ENCODE measurements at regions not wholly inside any gene's neighbourhood (a gene's known extent, or its start where the extent isn't known, plus 50 kb on each side); places are given as distances from the start of the nearest gene placed in this dataset.
"Not testable (repeated sequence)": the region's sequence is repeated elsewhere in the genome, so short reads cannot be mapped to it uniquely, and the experiment has no call there.

DNA sequence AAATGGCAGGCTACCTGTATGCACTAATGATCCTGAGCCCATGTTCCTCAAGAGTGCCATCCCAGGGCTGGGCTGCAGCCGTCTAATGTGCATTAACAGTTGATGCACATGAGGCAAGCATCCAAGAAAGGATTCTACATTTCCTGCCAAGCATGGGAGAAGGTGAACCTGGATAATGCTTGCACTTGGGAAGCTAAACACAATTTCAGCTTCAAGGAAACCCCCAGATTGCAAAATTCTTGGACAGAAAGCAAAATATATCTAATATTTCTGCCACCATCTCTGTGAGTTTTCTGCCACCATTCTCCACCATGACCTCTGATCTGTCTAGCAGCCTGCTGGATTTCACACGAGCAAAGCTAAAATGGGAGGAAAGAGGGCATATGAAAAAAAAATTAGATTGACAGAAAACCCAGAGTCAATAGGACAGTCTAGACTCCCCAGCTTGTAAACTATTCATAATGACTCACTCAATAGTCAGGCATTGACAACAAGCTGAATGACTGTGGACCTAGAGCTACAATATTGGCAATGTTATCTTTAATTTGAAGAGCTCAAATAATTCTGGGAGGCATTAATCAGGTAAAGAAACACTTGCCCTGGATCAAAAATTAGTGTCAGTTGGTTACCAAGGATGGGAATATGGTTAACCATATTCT lies 91.9 kb upstream of the BCL2L14 start:
- no peak for DNase-seq (ENCODE audit: low read depth, low spot score)

- DNase-seq (ENCODE audit: low read depth, low spot score) = no peak
These were observed 90.6 kb upstream of the BCL2L14 start for GRCh38 chr12:11980115-11980514.

DNA sequence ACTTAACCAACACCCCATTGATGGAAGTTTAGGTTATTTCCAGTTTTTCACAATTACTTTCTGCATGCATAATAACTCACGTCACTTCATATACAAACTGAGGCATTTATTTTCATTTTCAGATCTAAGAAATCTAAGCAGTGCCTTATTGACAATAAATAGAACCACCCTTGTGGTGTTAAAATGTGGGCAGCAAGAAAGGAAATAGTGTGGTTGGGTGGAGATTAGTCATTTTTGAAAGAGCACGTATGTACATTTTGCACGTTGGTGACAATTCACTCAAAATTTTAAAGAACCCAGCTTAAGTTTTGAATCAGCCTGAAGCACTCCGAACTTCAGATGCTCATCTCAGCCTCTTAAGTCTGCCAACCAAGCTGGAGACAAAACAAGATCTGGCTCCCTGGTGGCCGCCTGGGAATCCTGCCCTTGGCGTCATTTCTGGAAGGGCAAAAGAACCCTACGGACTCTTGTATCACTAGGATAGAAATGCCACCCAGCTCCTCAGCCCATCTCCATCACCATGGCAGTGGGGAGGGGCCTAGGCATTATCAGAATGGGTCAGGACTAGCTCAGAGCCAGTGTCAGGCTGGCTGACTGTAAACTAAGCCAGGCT lies 89.5 kb upstream of the BCL2L14 start:
- DNase-seq (ENCODE audit: low read depth, low spot score) = no peak

DNA sequence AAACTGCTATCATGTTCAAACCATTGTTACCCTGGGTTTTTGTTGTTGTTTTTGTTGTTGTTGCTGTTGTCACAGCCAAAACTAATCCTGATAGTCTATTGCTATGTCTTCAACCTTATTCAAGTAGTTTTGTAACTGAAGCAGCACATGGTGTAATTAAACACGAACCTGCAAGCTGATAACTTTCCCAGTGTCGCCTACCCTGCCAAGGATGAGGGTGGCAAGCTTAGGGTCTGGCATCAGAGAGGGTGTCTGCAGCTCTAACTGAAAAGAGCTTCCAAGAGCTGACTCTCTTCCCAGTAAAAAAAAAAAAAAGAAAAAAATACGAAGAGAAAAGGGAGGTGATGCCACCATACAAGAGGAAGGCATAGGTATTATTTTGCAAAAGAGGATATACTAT lies 86.3 kb upstream of the BCL2L14 start:
- DNase-seq (ENCODE audit: low read depth, low spot score) = no peak

DNA sequence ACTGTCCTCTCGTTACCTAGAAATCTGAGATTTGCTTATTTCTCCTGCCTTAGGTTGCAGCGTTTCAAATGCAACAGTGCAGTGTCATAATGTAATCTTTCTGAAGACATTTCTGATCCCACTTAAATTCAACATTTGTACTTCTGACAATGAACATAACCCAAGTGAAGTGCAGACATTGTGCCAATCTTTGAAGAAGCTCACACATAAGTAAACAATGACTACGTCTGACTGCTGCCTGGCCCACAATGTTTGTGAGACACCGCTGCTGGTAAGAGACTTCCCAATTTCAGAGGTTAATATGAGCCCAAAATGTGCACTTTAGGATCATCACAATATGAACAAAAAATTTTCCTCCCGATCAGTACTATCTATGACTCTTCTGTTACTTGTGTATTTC lies 84.6 kb upstream of the BCL2L14 start:
- no peak for DNase-seq (ENCODE audit: low read depth, low spot score)

DNA sequence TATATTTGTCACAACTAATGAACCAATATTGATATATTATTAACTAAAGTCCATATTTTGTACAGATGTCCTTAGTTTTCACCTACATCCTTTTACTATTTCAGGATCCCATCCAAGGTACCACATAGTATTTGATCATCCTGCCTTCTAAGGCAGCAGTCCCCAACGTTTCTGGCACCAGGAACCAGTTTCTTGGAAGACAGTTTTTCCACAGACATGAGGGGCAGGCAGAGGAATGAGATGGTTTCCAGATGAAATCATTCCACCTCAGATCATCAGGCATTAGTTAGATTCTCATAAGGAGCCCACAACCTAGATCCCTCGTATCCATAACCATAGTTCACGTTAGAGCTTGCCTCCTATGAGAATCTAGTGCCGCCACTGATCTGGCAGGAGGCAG lies 82.8 kb upstream of the BCL2L14 start:
- DNase-seq (ENCODE audit: low read depth, low spot score) = no peak

GRCh38 chr12:11991604-11992003 lies 79.1 kb upstream of the BCL2L14 start:
- no peak for DNase-seq (ENCODE audit: low read depth, low spot score)

DNA sequence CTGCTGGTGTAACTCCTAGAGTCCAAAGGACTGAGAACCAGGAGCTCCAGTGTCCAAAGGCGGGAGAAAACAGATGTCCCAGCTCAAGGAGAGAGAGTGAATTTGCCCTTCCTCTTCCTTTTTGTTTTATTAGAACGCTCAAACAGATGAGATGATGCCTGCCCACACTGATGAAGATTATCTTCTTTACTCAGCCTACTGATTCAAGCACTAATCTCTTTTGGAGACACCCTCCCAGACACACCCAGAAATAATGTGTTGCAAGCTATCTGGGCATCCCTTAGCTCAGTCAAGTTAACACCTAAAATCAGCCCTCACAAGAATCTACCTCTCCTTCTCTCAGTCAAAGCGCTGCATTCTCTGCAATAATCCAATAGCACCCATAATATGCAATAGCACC lies 78.2 kb upstream of the BCL2L14 start:
- no peak for DNase-seq (ENCODE audit: low read depth, low spot score)

DNA sequence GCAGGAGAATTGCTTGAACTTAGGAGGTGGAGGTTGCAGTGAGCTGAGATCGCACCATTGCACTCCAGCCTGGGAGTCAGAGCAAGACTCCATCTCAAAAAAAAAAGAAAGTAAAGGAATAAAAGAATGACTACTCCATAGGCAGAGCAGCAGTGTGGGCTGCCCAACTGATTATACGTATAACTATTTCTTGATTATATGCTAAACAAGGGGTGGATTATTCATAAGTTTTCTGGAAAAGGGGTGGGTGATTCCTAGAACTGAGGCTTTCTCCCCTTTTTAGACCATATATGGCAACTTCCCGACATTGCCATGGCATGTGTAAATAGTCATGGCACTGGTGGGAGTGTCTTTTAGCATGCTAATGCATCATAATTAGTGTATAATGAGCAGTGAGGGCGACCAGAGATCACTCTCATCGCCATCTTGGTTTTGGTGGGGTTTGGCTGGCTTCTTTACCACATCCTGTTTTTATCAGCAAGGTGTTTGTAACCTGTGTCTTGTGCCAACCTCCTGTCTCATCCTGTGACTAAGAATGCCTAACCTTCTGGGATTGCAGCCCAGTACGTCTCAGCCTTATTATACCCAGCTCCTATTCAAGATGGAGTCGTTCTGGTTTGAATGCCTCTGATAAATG lies 72.3 kb upstream of the BCL2L14 start:
- not testable (repeated sequence) for DNase-seq (ENCODE audit: low read depth, low spot score)

DNA sequence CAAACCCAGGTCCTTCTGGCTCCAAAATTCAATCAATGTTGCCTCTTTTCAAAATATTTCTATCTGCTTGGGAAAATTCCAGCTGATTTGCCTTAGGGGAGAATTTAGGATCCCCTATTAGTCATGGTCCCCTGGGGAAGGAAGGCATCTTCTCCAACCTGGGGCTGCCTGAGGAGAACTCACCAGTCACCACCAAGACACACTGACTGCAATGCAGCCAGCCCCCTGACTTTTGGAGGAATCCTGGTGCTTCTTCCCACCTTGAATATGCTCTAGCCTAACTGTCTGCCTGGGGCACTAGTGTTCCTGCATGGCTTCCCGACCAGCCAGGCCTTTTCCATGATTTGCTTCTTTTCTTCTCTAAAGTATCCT lies 71.8 kb upstream of the BCL2L14 start:
- no peak for DNase-seq (ENCODE audit: low read depth, low spot score)

- no peak for DNase-seq (ENCODE audit: low read depth, low spot score)
These were observed 67.1 kb upstream of the BCL2L14 start for GRCh38 chr12:12003609-12004008.

DNA sequence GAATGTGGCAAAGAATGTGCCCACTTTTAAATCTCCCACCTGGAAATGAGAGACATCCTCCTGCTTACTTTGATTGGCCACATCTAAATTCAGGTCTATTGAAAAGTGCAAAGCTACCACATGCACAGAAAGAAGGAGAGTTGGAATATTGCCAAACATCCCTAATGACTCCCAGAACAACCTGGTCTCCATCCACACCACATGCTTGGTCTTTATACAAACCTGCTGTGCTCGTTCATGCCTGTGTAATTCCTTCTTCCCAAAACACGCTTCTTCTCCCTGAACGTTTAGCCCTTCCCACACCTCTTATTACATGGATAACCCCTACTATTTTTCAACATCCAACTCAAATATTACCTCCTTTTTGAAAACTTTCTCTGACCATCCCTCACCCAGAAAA lies 66.2 kb upstream of the BCL2L14 start:
- DNase-seq (ENCODE audit: low read depth, low spot score) = no peak

DNA sequence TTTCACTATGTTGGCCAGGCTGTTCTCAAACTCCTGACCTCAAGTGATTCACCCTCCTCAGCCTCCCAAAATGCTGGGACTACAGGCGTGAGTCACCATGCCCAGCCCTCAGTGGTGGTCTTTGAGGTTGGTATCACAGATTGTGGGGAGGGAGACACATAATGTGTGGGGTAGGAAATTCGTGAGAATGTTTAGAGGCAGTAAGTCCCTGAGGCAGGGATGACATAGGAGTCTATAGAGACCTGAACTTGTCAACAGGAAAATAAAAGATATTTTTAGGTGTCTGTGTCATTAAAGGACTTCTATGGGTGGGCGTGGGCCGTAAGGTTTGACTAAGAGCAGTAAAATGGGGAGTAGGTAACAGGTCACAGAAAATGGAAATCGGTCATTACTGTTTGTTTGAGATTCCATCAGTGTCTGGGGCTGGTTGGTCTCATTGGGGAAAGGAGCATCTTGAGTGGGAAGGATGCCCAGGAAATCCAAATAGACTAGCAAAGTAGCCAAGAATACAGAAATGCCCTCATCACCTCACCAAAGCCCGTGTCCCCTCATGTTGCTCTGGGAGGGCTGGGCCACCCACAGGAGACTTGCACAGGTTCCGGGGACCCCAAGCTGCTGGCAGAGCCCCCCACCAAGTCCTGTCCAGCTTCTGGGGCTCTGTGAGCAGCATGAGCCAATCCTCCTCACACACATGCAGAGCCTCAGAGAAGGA lies 63.6 kb upstream of the BCL2L14 start:
- no peak for DNase-seq (ENCODE audit: low read depth, low spot score)

DNA sequence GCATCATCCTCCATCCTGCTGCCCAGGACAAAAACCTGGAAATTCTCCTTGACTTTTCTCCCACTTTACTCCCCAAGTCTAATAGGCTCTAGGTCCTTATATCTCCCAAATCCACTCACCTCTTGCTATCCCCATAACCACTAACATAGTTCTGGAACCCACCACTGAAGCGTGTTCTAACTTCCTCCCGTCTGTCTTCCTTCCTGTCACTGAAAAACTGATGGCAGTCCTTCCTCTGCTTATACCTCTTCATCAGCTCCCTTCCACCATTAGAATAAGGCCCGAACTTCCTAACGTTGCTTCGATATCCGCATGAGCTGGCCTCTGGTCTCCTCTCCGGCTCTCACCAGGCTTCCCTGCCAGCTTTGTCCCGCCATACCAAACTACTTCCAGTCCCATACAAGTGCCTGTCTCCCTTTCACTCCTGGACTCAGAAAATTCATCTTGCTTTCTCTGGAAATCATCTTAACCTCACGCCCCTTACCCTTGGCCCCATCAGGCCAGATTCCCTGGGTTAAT lies 63.0 kb upstream of the BCL2L14 start:
- DNase-seq (ENCODE audit: low read depth, low spot score) = no peak

- no peak for DNase-seq (ENCODE audit: low read depth, low spot score)
These were observed 62.4 kb upstream of the BCL2L14 start for GRCh38 chr12:12008232-12008850.

GRCh38 chr12:12008931-12009611 lies 61.7 kb upstream of the BCL2L14 start:
- DNase-seq (ENCODE audit: low read depth, low spot score) = no peak

DNA sequence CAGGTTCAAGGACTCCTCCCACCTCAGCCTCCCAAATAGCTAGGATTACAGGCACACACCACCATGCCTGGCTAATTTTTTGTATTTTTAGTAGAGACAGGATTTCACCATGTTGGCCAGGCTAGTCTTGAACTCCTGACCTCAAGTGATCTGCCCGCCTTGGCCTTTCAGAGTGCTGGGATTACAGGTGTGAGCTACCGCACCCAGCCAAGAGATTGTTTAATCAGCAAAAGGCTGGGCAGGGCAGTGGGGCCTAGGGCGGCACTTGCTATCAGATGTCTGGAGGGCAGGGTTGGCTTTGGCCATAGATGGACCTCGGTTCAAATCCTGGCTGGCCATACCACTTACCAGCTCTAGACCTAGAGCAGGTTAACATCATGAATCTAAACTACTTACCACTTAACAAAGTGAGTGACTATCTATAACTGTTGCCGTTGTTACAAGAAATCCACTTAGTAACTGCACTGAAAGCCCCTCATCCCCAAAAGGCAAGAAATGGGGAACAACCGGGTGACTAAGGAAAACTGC lies 60.9 kb upstream of the BCL2L14 start:
- not testable (repeated sequence) for DNase-seq (ENCODE audit: low read depth, low spot score)

GRCh38 chr12:12010277-12011039 lies 60.3 kb upstream of the BCL2L14 start:
- DNase-seq (ENCODE audit: low read depth, low spot score) = no peak

DNA sequence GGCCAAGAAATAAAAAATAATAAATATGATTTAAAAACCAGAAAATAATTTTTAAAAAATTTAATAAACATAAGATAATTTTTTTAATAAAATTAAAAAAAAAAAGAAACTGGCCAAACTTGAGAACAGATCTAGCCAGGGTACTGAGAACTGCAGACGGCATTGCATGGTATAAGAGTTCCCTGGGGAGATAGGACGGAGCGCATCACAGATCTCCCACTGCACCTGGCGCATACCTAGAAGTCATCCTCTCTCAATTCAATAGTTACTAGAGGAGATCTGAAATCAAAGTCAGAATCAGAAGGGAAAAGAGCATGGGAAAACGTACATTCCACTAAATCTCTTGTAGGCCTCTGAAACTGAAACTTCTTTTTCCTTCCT lies 58.9 kb upstream of the BCL2L14 start:
- no peak for DNase-seq (ENCODE audit: low read depth, low spot score)

DNA sequence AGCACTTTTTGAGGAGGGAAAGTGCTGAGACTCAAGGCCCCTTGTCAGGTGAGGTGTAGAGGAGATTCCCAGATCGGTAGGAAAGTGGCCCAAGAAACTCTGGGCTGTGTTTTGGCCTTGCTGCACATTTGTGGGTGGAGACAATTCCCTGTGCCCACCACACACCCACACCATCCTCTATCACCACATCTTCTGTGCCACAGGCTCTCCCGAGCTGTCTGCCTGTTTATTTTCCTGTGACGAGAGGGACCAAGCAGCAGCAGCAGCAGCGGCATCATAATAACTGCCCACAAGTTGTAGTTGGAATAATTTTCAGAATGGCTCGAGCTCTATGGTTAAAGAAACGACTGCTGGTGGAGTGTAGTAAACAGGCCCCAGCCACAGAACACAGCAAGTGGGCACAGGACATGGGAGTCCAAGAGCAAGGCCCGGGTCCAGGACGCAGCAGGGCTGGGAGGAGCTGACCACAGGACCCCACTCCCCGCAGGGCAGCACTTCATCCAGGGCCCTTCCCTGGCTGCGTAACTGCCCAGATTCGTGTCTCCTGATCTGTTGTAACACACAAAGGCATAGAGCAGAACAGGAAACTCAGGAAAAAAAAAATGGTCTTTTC lies 55.6 kb upstream of the BCL2L14 start:
- DNase-seq (ENCODE audit: low read depth, low spot score) = no peak

Data from smooth muscle cell of the brain vasculature (primary cell).